ENCODE measurements at regions not wholly inside any gene's neighbourhood (a gene's known extent, or its start where the extent isn't known, plus 50 kb on each side); places are given as distances from the start of the nearest gene placed in this dataset.

GRCh38 chr12:5099136-5099535, 55.5 kb downstream of the KCNA5 start:
- TF ChIP-seq CTCF (IDR thresholded peaks at IDR 0.05) (no peak), POLR2A (IDR thresholded peaks at IDR 0.05) (no peak), POLR2AphosphoS5 (IDR thresholded peaks at IDR 0.05) (no peak)
